GM13977 (cell line): ENCODE measurements at regions not wholly inside any gene's neighbourhood (a gene's known extent, or its start where the extent isn't known, plus 50 kb on each side); places are given as distances from the start of the nearest gene placed in this dataset.
A peak's percentile ranks its signal among the peaks of the same experiment; 100 is the strongest.

Experiments used
- DNase-seq: peaks from one replicate; pipeline ENCODE4 v3.0.0; 2012; ENCODE audit warnings: low spot score
- in situ Hi-C: fragments of 300-500 bp; cut with MboI; formaldehyde crosslinking; loops from one replicate; pipeline ENCODE4 v1.12.0; 2022; ENCODE audit warnings: low sequenced_read_pairs, low pct_unique_long_range_greater_than_20kb, mixed read lengths, inconsistent platforms; ENCODE audit not compliant: unreplicated experiment
- TF ChIP-seq, protein P1 (sequence below): IDR thresholded peaks from 2 replicates; pipeline ENCODE4 v1.5.1; 2012; ENCODE audit warnings: mild to moderate bottlenecking, control low read depth; ENCODE audit not compliant: insufficient read depth; ENCODE audit errors: extremely low read depth, missing control alignments

DNA sequence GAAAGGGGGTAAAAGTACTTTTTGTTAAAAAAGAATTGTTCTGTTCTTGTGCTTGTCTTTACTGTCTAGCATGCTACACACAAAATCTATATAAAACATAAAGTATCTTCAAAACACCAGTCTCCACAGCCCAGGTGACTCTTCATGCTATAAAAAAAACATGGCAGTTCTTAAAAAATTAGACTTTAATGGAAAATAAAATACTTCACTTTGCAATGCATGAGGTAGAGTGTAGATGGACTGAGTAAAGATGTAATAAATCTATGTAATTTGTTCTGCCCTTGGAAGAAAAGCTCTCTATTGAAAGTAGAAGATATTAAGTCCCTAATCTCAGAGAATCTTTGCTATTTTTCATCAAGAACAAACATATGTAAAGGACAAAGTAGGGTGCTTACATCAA lies 425.4 kb downstream of the NOVA1 start:
- in situ Hi-C loops: no loop called here
- TF ChIP-seq, protein P1, sequence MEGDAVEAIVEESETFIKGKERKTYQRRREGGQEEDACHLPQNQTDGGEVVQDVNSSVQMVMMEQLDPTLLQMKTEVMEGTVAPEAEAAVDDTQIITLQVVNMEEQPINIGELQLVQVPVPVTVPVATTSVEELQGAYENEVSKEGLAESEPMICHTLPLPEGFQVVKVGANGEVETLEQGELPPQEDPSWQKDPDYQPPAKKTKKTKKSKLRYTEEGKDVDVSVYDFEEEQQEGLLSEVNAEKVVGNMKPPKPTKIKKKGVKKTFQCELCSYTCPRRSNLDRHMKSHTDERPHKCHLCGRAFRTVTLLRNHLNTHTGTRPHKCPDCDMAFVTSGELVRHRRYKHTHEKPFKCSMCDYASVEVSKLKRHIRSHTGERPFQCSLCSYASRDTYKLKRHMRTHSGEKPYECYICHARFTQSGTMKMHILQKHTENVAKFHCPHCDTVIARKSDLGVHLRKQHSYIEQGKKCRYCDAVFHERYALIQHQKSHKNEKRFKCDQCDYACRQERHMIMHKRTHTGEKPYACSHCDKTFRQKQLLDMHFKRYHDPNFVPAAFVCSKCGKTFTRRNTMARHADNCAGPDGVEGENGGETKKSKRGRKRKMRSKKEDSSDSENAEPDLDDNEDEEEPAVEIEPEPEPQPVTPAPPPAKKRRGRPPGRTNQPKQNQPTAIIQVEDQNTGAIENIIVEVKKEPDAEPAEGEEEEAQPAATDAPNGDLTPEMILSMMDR: no peak
- DNase-seq: no peak

DNA sequence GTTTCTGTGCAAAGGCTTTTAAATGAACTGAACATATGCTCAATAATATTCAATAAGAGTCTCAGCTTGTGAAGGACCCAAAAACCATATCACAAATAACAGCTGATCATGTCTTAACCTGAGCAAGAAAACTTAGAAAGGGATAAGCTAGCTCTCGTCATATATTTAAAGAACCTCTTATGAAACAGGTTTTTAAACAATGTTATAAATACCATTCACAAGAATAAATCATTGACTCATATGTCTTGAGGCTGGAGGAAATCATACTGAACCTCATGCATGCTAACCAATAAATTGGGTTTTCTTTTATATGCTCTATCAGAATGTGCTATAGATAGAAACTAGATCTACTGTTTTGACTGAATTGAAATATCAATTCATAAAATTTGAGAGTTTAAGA lies 426.9 kb downstream of the NOVA1 start:
- DNase-seq: no peak
- in situ Hi-C loops: no loop called here
- TF ChIP-seq, protein P1: no peak

DNA sequence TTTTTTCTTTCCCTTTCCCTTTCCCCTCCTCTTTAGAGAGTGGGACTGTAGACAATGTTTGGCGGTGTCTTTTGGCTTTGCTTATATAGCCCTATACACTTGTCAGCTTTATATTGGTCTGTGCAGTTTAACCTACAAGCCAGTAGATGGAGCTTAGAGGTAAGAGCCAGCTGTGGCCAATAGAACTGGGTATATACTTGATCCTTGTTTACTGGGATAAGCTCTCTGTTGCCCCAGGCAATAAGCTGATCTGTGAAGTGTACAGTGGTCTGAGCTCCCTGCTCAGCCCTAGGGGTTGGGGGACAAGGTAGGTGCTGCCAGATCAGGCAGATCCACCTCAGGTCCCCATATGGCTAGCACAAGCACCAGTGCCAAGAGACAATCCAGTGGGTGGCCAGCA lies 434.1 kb downstream of the NOVA1 start:
- TF ChIP-seq, protein P1: peak; percentile 21
- no peak for DNase-seq
- in situ Hi-C loops: no loop called here

DNA sequence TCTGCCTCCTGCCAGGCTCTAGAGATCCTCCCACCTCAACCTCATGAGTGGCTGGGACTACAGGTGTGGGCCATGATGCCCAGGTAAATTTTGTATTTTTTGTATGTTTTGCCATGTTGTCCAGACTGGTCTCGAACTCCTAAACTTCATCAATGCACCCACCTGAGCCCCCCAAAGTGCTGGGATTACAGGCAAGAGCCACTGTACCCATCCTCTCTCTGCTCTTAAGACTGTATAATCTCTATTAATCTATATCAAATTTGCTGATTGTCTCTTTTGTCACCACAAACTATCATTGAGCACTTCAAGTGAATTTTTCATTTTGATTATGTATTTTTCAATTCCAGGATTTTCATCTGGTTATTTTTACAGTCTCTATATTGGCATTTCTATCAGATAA lies 440.3 kb downstream of the NOVA1 start:
- DNase-seq: no peak
- in situ Hi-C loops: no loop called here

DNA sequence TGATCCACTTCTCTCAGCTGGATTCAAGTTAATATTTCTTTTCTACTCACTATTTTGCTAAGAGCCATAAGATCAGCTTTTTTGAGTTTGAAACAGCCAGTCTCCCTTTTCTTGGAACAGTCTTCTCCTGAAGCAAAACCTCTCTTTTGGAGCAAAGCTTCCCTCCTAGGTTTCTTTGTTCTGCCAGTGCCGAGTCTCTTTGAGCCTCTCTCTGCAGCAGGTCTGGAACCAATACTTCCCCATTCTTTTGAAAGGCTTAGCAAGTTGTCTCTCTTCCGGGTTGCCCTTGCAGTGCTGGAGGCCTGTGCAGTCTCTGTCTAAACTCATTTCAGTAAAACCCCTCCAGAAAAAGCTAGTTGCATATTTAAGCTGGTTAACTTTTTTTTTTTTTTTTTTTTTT lies 454.8 kb downstream of the NOVA1 start:
- DNase-seq: no peak
- TF ChIP-seq, protein P1: no peak
- in situ Hi-C loops: no loop called here

More for the DNA sequence above, 440.3 kb downstream of the NOVA1 start:
- TF ChIP-seq, protein P1: no peak

DNA sequence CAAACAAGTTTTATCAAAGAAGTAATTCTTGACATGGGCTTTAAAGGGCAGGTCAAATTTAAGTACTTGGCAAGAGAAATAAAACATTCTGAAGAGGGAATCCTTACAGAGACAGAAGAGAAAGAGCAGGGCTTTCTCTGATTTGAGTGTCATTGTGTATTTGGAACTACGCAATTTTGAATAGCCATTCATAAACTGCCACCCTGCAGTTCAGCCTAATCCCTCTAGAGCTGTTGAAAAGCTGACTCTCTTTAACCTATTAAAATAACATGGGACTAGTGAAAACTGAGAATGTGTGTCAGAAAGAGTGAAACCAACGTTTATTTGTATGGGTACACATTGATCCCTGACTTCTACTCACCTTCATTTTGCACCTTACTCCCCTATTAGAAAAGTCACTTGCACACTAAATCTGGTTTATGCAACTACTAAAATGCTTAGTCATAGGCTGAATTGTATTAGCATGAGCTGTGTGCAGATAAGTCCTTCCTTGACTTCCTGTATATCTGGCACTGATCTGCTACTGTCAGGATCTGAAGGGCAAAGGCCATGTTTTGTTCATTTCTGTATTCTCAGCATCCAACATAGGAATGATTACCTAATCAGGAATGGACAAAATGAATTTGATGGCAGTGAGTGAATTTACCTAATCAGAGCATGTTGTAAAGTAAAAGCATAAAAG lies 458.9 kb downstream of the NOVA1 start:
- DNase-seq: no peak
- TF ChIP-seq, protein P1: no peak
- in situ Hi-C loops: no loop called here
